GM12878 (cell line): ENCODE measurements at regions not wholly inside any gene's neighbourhood (a gene's known extent, or its start where the extent isn't known, plus 50 kb on each side); places are given as distances from the start of the nearest gene placed in this dataset.

Experiments
- ATAC-seq: fragments of 200-7000 bp; cut with Tn5 transposase; 3 replicates; pipeline ENCODE4 v1.9.1; 2020; ENCODE audit warnings: mild to moderate bottlenecking, moderate library complexity
- BruUV-seq: library from RNA; stranded (reverse); fragments of 400-500 nt; replicated peaks from 2 replicates; lab custom pipeline; 2021; lab: Mats Ljungman, UMichigan
- CTCF ChIA-PET: fragments of 300-600 bp; sonication (Branson Sonifier 250); formaldehyde crosslinking; extraction: SDS; loops from one replicate; lab custom pipeline; 2021; ENCODE audit warnings: inconsistent platforms; lab: Yijun Ruan, JAX
- POLR2A ChIA-PET: fragments of 350-600 bp; formaldehyde crosslinking; extraction: SDS; loops from one replicate; lab custom pipeline; 2021; ENCODE audit warnings: inconsistent platforms; lab: Charles Lee
- RAD21 ChIA-PET: fragments of 300-600 bp; sonication (Branson Sonifier 250); formaldehyde crosslinking; loops from one replicate; lab custom pipeline; 2023; ENCODE audit warnings: antibody characterized with exemption; ENCODE audit not compliant: unreplicated experiment; lab: Charles Lee
- SMC1A ChIA-PET: fragments of 300-600 bp; sonication (Branson Sonifier 250); formaldehyde crosslinking; loops from one replicate; lab custom pipeline; 2023; ENCODE audit not compliant: unreplicated experiment, uncharacterized antibody; lab: Charles Lee
- DNase-seq: peaks from one replicate; pipeline ENCODE4 v3.0.0-alpha.2; 2011; ENCODE audit warnings: low read depth, low spot score
- FAIRE-seq: peaks from 3 replicates; lab custom pipeline; 2011; peaks lifted over from hg19 to GRCh38; lab: Jason Lieb, UNC
- H2AFZ ChIP-seq: 2 replicates; pipeline ENCODE4 v1.6.0; 2011; ENCODE audit warnings: low read depth, low read length, control low read depth; ENCODE audit not compliant: control insufficient read depth
- H3K27ac ChIP-seq: 2 replicates; pipeline ENCODE4 v1.5.1; 2011; ENCODE audit warnings: control low read depth; ENCODE audit not compliant: control insufficient read depth, insufficient read depth
- H3K27me3 ChIP-seq, 2 experiments: replicated peaks in 1 of 2; 2 replicates each; pipeline versions ENCODE4 v1.6.0 to v1.6.1; 2011; ENCODE audit warnings: low read length in 1 of 2; ENCODE audit not compliant: control insufficient read depth in 2 of 2, insufficient read depth in 2 of 2
- H3K36me3 ChIP-seq, 2 experiments: 2 replicates each; pipeline ENCODE4 v1.5.1; 2011; ENCODE audit warnings: low read length in 1 of 2; ENCODE audit not compliant: control insufficient read depth in 2 of 2, insufficient read depth in 2 of 2
- H3K4me1 ChIP-seq: 2 replicates; pipeline ENCODE4 v1.6.1; 2011; ENCODE audit warnings: mild to moderate bottlenecking, low read length, moderate library complexity, mixed read lengths; ENCODE audit not compliant: control insufficient read depth, insufficient read depth
- H3K4me2 ChIP-seq: 2 replicates; pipeline ENCODE4 v1.6.0; 2011; ENCODE audit warnings: control low read depth; ENCODE audit not compliant: control insufficient read depth, insufficient read depth
- H3K4me3 ChIP-seq: fragments of 200-600 bp; sonication (generic); 2 replicates; pipeline ENCODE4 v1.5.1; 2016
- H3K79me2 ChIP-seq: 2 replicates; pipeline ENCODE4 v1.6.0; 2011; ENCODE audit warnings: low read length; ENCODE audit not compliant: control insufficient read depth, insufficient read depth
- H3K9ac ChIP-seq: 2 replicates; pipeline ENCODE4 v1.8.0; 2011; ENCODE audit warnings: low read length, control low read depth, mixed read lengths; ENCODE audit not compliant: control insufficient read depth, insufficient read depth
- H3K9me3 ChIP-seq: replicated peaks from 3 replicates; pipeline ENCODE4 v1.5.1; 2011; ENCODE audit warnings: mild to moderate bottlenecking, low read length; ENCODE audit not compliant: control insufficient read depth, insufficient read depth
- H4K20me1 ChIP-seq: 2 replicates; pipeline ENCODE4 v1.6.0; 2011; ENCODE audit not compliant: control insufficient read depth, insufficient read depth
- ESRRA ChIP-seq: IDR thresholded peaks from 2 replicates; pipeline ENCODE4 v1.6.1; 2012; ENCODE audit warnings: mild to moderate bottlenecking, low read length, improper control_type of control experiment
- MTA2 ChIP-seq: fragments of 450-650 bp; IDR thresholded peaks from 2 replicates; pipeline ENCODE4 v1.6.1; 2016; ENCODE audit warnings: low read depth, mild to moderate bottlenecking, moderate library complexity
- NFIC ChIP-seq: IDR thresholded peaks from 2 replicates; pipeline ENCODE4 v1.6.1; 2012; ENCODE audit warnings: low read depth, mild to moderate bottlenecking, inconsistent platforms, low read length, moderate library complexity
- NR2C1 ChIP-seq: fragments of 450-650 bp; IDR thresholded peaks from 2 replicates; pipeline ENCODE4 v1.6.1; 2017; ENCODE audit warnings: antibody characterized with exemption, mild to moderate bottlenecking, moderate library complexity
- POU2F2 ChIP-seq: IDR thresholded peaks from 3 replicates; pipeline ENCODE4 v1.6.1; 2011; ENCODE audit warnings: low read depth, mild to moderate bottlenecking, low read length, borderline replicate concordance
- RCOR1 ChIP-seq: conservative IDR thresholded peaks from 2 replicates; pipeline ENCODE4 v1.6.1; 2012; ENCODE audit warnings: low read depth, low read length, improper control_type of control experiment
- RUNX3 ChIP-seq: IDR thresholded peaks from 2 replicates; pipeline ENCODE4 v1.6.1; 2012; ENCODE audit warnings: low read length, inconsistent platforms
- SMC3 ChIP-seq: IDR thresholded peaks from 2 replicates; pipeline ENCODE4 v1.6.1; 2011; ENCODE audit warnings: low read length, improper control_type of control experiment, borderline replicate concordance
- SP1 ChIP-seq: IDR thresholded peaks from one replicate; pipeline ENCODE4 v1.6.1; 2011; ENCODE audit warnings: low read depth, low read length
- SREBF2 ChIP-seq: IDR thresholded peaks from 2 replicates; pipeline ENCODE4 v1.6.1; 2012; ENCODE audit warnings: mild to moderate bottlenecking, low read length
- TCF7 ChIP-seq: IDR thresholded peaks from 2 replicates; pipeline ENCODE4 v1.6.1; 2014; ENCODE audit warnings: antibody characterized with exemption, borderline replicate concordance
- ZBTB40 ChIP-seq: fragments of 450-650 bp; IDR thresholded peaks from 2 replicates; pipeline ENCODE4 v1.6.1; 2016; ENCODE audit warnings: mild to moderate bottlenecking, moderate library complexity, borderline replicate concordance
- WGBS: methylation state at CpG from one replicate; pipeline ENCODE4 v1.1.6; 2016; ENCODE audit warnings: low lambda C conversion rate; ENCODE audit not compliant: insufficient replicate concordance, insufficient coverage; ENCODE audit errors: missing lambda C conversion rate; 5-methylcytosine and 5-hydroxymethylcytosine counted together
- in situ Hi-C: fragments of 300-500 bp; cut with MboI; formaldehyde crosslinking; loops from 9 replicates; pipeline ENCODE4 v1.14.3; 2018; ENCODE audit warnings: mixed read lengths
- intact Hi-C: fragments of 100-400 bp; cut with micrococcal nuclease; formaldehyde crosslinking; loops from one replicate; pipeline ENCODE4 v1.14.2; 2022; ENCODE audit not compliant: unreplicated experiment
- TF ChIP-seq, protein P1 (sequence below): fragments of 450-650 bp; IDR thresholded peaks from 2 replicates; pipeline ENCODE4 v1.6.1; 2017; ENCODE audit warnings: antibody characterized with exemption, mild to moderate bottlenecking, moderate library complexity
- TF ChIP-seq, protein P2 (sequence below): fragments of 450-650 bp; conservative IDR thresholded peaks from 2 replicates; pipeline ENCODE4 v1.6.1; 2017; ENCODE audit warnings: mild to moderate bottlenecking, moderate library complexity
- TF ChIP-seq, protein P3 (sequence below): IDR thresholded peaks from 2 replicates; pipeline ENCODE4 v1.6.1; 2011; ENCODE audit warnings: low read depth, mild to moderate bottlenecking, low read length, moderate library complexity, borderline replicate concordance; ENCODE audit errors: extremely low read depth

DNA sequence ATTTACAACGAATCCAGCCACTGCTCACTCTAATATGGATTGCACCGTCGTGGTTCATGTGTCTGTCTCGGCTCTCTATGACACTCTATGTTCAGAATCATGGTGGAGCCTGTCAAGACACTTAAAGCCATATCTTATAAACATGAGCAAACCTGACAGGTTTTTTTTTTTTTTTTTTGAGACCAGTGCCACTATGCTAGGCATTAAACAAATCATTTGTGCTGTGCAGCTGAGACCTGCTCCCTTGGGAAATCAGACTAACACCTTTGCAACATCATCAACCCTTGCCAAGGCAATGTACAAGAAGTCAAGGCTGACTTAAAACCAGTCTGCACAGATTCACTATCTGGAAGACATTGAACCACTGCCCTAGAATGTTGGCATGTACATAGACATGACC, 181.2 kb upstream of the ANK3 start (continued):
- TF ChIP-seq NR2C1 (no peak), NFIC (no peak), POU2F2 (no peak), ESRRA (no peak), SP1 (no peak)
- TF ChIP-seq, protein P1, sequence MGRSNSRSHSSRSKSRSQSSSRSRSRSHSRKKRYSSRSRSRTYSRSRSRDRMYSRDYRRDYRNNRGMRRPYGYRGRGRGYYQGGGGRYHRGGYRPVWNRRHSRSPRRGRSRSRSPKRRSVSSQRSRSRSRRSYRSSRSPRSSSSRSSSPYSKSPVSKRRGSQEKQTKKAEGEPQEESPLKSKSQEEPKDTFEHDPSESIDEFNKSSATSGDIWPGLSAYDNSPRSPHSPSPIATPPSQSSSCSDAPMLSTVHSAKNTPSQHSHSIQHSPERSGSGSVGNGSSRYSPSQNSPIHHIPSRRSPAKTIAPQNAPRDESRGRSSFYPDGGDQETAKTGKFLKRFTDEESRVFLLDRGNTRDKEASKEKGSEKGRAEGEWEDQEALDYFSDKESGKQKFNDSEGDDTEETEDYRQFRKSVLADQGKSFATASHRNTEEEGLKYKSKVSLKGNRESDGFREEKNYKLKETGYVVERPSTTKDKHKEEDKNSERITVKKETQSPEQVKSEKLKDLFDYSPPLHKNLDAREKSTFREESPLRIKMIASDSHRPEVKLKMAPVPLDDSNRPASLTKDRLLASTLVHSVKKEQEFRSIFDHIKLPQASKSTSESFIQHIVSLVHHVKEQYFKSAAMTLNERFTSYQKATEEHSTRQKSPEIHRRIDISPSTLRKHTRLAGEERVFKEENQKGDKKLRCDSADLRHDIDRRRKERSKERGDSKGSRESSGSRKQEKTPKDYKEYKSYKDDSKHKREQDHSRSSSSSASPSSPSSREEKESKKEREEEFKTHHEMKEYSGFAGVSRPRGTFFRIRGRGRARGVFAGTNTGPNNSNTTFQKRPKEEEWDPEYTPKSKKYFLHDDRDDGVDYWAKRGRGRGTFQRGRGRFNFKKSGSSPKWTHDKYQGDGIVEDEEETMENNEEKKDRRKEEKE = no peak

GRCh38 chr10:60570272-60570865, 180.7 kb upstream of the ANK3 start:
- ChIA-PET CTCF (interaction anchor here (1.1 kb wide), 1 partner anchor 30 kb away, joined by 3 read pairs; no protein-coding TSS in a partner anchor), RAD21 (no interaction called here), POLR2A (no interaction called here), SMC1A (interaction anchor here (1.2 kb wide), 1 partner anchor 35 kb away, joined by 3 read pairs; no protein-coding TSS in a partner anchor)
- FAIRE-seq (no peak), ATAC-seq (no peak), DNase-seq (no peak)
- in situ Hi-C loops (no loop called here), intact Hi-C loops (no loop called here)
- Histone ChIP-seq H3K27ac (no peak overlapping the region), H4K20me1 (no peaks in the 10 kb centered on the region), H2AFZ (no peak overlapping the region), H3K4me2 (no peak overlapping the region), H3K4me1 (no peaks in the 10 kb centered on the region), H3K9me3 (no peaks in the 10 kb centered on the region), H3K4me3 (no peak overlapping the region), H3K27me3 (no peaks in the 10 kb centered on the region), H3K9ac (no peak overlapping the region), H3K36me3 (no peaks in the 10 kb centered on the region), H3K79me2 (no peaks in the 10 kb centered on the region)
- BruUV-seq = no TSS peak
- WGBS = 12% methylated on average over 1 of the region's 1 CpG
- TF ChIP-seq, protein P2, sequence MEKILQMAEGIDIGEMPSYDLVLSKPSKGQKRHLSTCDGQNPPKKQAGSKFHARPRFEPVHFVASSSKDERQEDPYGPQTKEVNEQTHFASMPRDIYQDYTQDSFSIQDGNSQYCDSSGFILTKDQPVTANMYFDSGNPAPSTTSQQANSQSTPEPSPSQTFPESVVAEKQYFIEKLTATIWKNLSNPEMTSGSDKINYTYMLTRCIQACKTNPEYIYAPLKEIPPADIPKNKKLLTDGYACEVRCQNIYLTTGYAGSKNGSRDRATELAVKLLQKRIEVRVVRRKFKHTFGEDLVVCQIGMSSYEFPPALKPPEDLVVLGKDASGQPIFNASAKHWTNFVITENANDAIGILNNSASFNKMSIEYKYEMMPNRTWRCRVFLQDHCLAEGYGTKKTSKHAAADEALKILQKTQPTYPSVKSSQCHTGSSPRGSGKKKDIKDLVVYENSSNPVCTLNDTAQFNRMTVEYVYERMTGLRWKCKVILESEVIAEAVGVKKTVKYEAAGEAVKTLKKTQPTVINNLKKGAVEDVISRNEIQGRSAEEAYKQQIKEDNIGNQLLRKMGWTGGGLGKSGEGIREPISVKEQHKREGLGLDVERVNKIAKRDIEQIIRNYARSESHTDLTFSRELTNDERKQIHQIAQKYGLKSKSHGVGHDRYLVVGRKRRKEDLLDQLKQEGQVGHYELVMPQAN = no peak
- TF ChIP-seq ZBTB40 (no peak), SMC3 (no peak), TCF7 (no peak), SREBF2 (no peak), MTA2 (no peak), RCOR1 (no peak), RUNX3 (no peak)
- TF ChIP-seq, protein P3, sequence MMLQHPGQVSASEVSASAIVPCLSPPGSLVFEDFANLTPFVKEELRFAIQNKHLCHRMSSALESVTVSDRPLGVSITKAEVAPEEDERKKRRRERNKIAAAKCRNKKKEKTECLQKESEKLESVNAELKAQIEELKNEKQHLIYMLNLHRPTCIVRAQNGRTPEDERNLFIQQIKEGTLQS = no peak
